HepG2 (cell line): ENCODE measurements at regions not wholly inside any gene's neighbourhood (a gene's known extent, or its start where the extent isn't known, plus 50 kb on each side); places are given as distances from the start of the nearest gene placed in this dataset.

Experiments
- ATAC-seq: fragments of 200-7000 bp; cut with Tn5 transposase; 3 replicates; pipeline ENCODE4 v1.9.1; 2020; ENCODE audit warnings: mild to moderate bottlenecking, moderate library complexity
- BruUV-seq: library from RNA; stranded (reverse); fragments of 400-500 nt; replicated peaks from 2 replicates; lab custom pipeline; 2021; lab: Mats Ljungman, UMichigan
- CTCF ChIA-PET: fragments of 300-600 bp; formaldehyde crosslinking; extraction: SDS; loops from one replicate; lab custom pipeline; 2021; ENCODE audit warnings: low total read pairs, inconsistent platforms, low intra/inter-chr PET ratio; lab: Yijun Ruan, JAX
- POLR2A ChIA-PET: fragments of 350-600 bp; sonication (Branson Sonifier 250); formaldehyde crosslinking; loops from one replicate; lab custom pipeline; 2020; ENCODE audit warnings: antibody characterized with exemption, inconsistent platforms; lab: Yijun Ruan, JAX
- DNase-seq: peaks from one replicate; pipeline ENCODE4 v3.0.0-alpha.2; 2015; ENCODE audit warnings: low spot score
- FAIRE-seq: peaks from 3 replicates; lab custom pipeline; 2011; peaks lifted over from hg19 to GRCh38; lab: Jason Lieb, UNC
- H2AFZ ChIP-seq: one replicate; pipeline ENCODE4 v1.6.1; 2011; ENCODE audit warnings: low read length, inconsistent platforms
- H3K27ac ChIP-seq: fragments of 300-600 bp; 3 replicates; pipeline ENCODE4 v1.8.0; 2011; ENCODE audit warnings: mixed run types, mild to moderate bottlenecking, mixed read lengths, low read length, inconsistent platforms; ENCODE audit not compliant: insufficient read depth; ENCODE audit errors: extremely low read length
- H3K27me3 ChIP-seq, 2 experiments: fragments of 200-600 bp in 1 of 2; 2 replicates in 1 of 2; 3 replicates in 1 of 2; pipeline versions ENCODE4 v1.6.0 to v1.8.0; 2011; ENCODE audit warnings: low read length in 2 of 2, mild to moderate bottlenecking in 2 of 2, moderate library complexity in 2 of 2, inconsistent platforms in 1 of 2; ENCODE audit not compliant: insufficient read depth in 2 of 2, control insufficient read depth in 1 of 2
- H3K36me3 ChIP-seq, 2 experiments: fragments of 200-600 bp in 1 of 2; replicated peaks in 1 of 2; 2 replicates in 1 of 2; 3 replicates in 1 of 2; pipeline versions ENCODE4 v1.5.1 to v1.8.0; 2011; ENCODE audit warnings: low read length in 2 of 2, inconsistent platforms in 1 of 2; ENCODE audit not compliant: insufficient read depth in 2 of 2, control insufficient read depth in 1 of 2
- H3K4me1 ChIP-seq: 2 replicates; pipeline ENCODE4 v1.5.1; 2012; ENCODE audit warnings: low read length, inconsistent platforms; ENCODE audit not compliant: insufficient read depth
- H3K4me2 ChIP-seq: 2 replicates; pipeline ENCODE4 v1.6.0; 2011; ENCODE audit warnings: low read depth, low read length, inconsistent platforms
- H3K4me3 ChIP-seq, 3 experiments: fragments of 200-600 bp in 1 of 3; sonication (generic), shearing (Covaris generic) in 1 of 3; replicated peaks in 1 of 3; 2 replicates each; pipeline ENCODE4 v1.5.1; 2011 to 2016; ENCODE audit warnings: low read length in 3 of 3, inconsistent platforms in 2 of 3, low read depth in 2 of 3, mild to moderate bottlenecking in 2 of 3, control low read depth in 1 of 3, mixed read lengths in 1 of 3; ENCODE audit not compliant: insufficient read depth in 1 of 3
- H3K79me2 ChIP-seq: one replicate; pipeline ENCODE4 v1.6.1; 2011; ENCODE audit warnings: low read length, inconsistent platforms; ENCODE audit not compliant: insufficient read depth
- H3K9ac ChIP-seq: 2 replicates; pipeline ENCODE4 v1.6.0; 2011; ENCODE audit warnings: mild to moderate bottlenecking, low read depth, low read length, inconsistent platforms; ENCODE audit not compliant: insufficient read depth
- H3K9me3 ChIP-seq: 2 replicates; pipeline ENCODE4 v1.5.1; 2012; ENCODE audit warnings: mild to moderate bottlenecking, low read length
- H4K20me1 ChIP-seq: 2 replicates; pipeline ENCODE4 v1.6.0; 2011; ENCODE audit warnings: inconsistent platforms, mild to moderate bottlenecking, low read length, moderate library complexity; ENCODE audit not compliant: insufficient read depth
- ATF7 ChIP-seq, 2 experiments: fragments of 450-650 bp in 1 of 2; sonication (generic) in 1 of 2; formaldehyde crosslinking in 1 of 2; IDR thresholded peaks; 2 replicates each; pipeline versions ENCODE4 v1.4.0 to v1.6.1; 2016 to 2020; ENCODE audit warnings: antibody characterized with exemption in 1 of 2, mild to moderate bottlenecking in 1 of 2, missing genetic modification reagents in 1 of 2
- KLF16 ChIP-seq, 2 experiments: sonication (generic) in 1 of 2; formaldehyde crosslinking in 1 of 2; IDR thresholded peaks; 2 replicates each; pipeline versions ENCODE4 v1.6.1 to v1.8.0; 2016 to 2023; ENCODE audit warnings: missing genetic modification reagents in 2 of 2, missing compliant biosample characterization in 1 of 2
- SPEN ChIP-seq: sonication (generic); formaldehyde crosslinking; IDR thresholded peaks from 2 replicates; pipeline ENCODE4 v1.5.1; 2020; ENCODE audit warnings: low read depth, mild to moderate bottlenecking, missing genetic modification reagents
- TEAD3 ChIP-seq: optimal IDR thresholded peaks from 2 replicates; pipeline ENCODE3; 2016; ENCODE audit warnings: borderline replicate concordance
- ZNF160 ChIP-seq: sonication (generic); formaldehyde crosslinking; IDR thresholded peaks from 2 replicates; pipeline ENCODE4 v1.8.0; 2022; ENCODE audit warnings: mild to moderate bottlenecking, inconsistent platforms, missing genetic modification reagents
- ZNF326 ChIP-seq: sonication (generic); formaldehyde crosslinking; IDR thresholded peaks from 2 replicates; pipeline ENCODE4 v1.4.0; 2020; ENCODE audit warnings: missing genetic modification reagents, borderline replicate concordance
- WGBS: methylation state at CpG from one replicate; pipeline ENCODE4 v1.1.6; 2017; ENCODE audit warnings: low lambda C conversion rate; 5-methylcytosine and 5-hydroxymethylcytosine counted together
- in situ Hi-C: cut with HindIII; loops from 2 replicates; pipeline ENCODE4 v1.10.0; 2017; ENCODE audit warnings: low pct_unique_long_range_greater_than_20kb; ENCODE audit not compliant: extremely low pct_ligation_motif_present
- intact Hi-C: fragments of 100-400 bp; cut with micrococcal nuclease; formaldehyde crosslinking; loops from one replicate; pipeline ENCODE4 v1.10.0; 2022; ENCODE audit not compliant: unreplicated experiment
- TF ChIP-seq, protein P1 (sequence below): sonication (generic); formaldehyde crosslinking; IDR thresholded peaks from 2 replicates; pipeline ENCODE4 v1.8.0; 2023; ENCODE audit warnings: mild to moderate bottlenecking, missing genetic modification reagents

GRCh38 chr16:50954469-50954868 is 196.6 kb downstream of the SALL1 start:
- ChIA-PET POLR2A (no interaction called here), CTCF (no interaction called here)
- DNase-seq (no peak), FAIRE-seq (peak; percentile 21), ATAC-seq (no peak)
- TF ChIP-seq, protein P1, sequence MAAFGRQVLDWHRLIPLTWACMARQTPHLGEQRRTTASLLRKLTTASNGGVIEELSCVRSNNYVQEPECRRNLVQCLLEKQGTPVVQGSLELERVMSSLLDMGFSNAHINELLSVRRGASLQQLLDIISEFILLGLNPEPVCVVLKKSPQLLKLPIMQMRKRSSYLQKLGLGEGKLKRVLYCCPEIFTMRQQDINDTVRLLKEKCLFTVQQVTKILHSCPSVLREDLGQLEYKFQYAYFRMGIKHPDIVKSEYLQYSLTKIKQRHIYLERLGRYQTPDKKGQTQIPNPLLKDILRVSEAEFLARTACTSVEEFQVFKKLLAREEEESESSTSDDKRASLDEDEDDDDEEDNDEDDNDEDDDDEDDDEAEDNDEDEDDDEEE = no peak
- no peak for TF ChIP-seq ZNF326
- TF ChIP-seq TEAD3 = no peak
- no TSS peak for BruUV-seq
- H3K36me3 ChIP-seq = no peaks in the 10 kb centered on the region
- 29% methylated on average over 9 of the region's 9 CpGs for WGBS
- H4K20me1 ChIP-seq = no peaks in the 10 kb centered on the region
- H3K4me2 ChIP-seq = no peak overlapping the region
- in situ Hi-C loops = no loop called here
- no peak overlapping the region for H3K27ac ChIP-seq
- H3K4me1 ChIP-seq = no peaks in the 10 kb centered on the region
- H2AFZ ChIP-seq = no peak overlapping the region
- H3K9ac ChIP-seq = no peak overlapping the region
- no peaks in the 10 kb centered on the region for H3K79me2 ChIP-seq
- H3K4me3 ChIP-seq = no peak overlapping the region
- intact Hi-C loops = no loop called here
- no peaks in the 10 kb centered on the region; a peak in 2 of 5 replicates for H3K27me3 ChIP-seq
- no peaks in the 10 kb centered on the region for H3K9me3 ChIP-seq

DNA sequence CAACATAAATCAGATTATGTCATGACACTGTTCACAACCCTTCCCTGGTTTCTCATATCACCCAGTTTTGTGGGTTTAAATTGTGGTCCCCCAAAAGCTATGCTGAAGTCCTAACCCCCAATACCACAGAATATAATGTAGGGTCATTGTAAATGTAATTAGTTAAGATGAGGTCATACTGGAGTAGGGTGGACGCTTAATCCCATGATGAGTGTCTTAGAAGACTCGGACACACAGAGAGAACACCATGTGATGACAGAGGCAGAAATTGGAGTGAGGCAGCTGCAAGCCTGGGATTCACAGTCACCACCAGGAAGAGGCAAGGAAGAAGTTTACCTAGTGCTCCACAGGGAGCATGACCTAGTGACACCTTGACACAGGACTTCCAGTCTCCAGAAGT is 197.8 kb downstream of the SALL1 start:
- Histone ChIP-seq H3K4me3 (no peak overlapping the region), H3K79me2 (no peaks in the 10 kb centered on the region), H3K4me2 (no peak overlapping the region), H3K27ac (no peak overlapping the region), H2AFZ (no peak overlapping the region), H3K36me3 (no peaks in the 10 kb centered on the region), H3K9me3 (no peaks in the 10 kb centered on the region), H3K4me1 (no peaks in the 10 kb centered on the region), H4K20me1 (no peaks in the 10 kb centered on the region), H3K27me3 (no peaks in the 10 kb centered on the region; a peak in 2 of 5 replicates), H3K9ac (no peak overlapping the region)
- no TSS peak for BruUV-seq
- CTCF ChIA-PET = no interaction called here
- ATAC-seq = no peak
- POLR2A ChIA-PET = no interaction called here
- DNase-seq = no peak
- in situ Hi-C loops (no loop called here), intact Hi-C loops (no loop called here)
- FAIRE-seq = no peak
- TF ChIP-seq ATF7 (IDR thresholded peaks at IDR 0.05) (peak; percentile 53; the same call in 1 of the 2 replicates), ATF7 (CRISPR knock-in tag; IDR thresholded peaks at IDR 0.05) (no peak), ZNF160 (CRISPR knock-in tag) (no peak), SPEN (CRISPR knock-in tag) (no peak), KLF16 (CRISPR knock-in tag; IDR thresholded peaks at IDR 0.05) (no peak)
- WGBS = 73% methylated on average over 2 of the region's 2 CpGs
